ENCODE measurements at regions not wholly inside any gene's neighbourhood (a gene's known extent, or its start where the extent isn't known, plus 50 kb on each side); places are given as distances from the start of the nearest gene placed in this dataset.
A peak's percentile ranks its signal among the peaks of the same experiment; 100 is the strongest.

- DNase-seq, result no peak
- in situ Hi-C loops (cut with HindIII; ENCODE audit: low pct_ligation_motif_present, low pct_unique_long_range_greater_than_20kb, low sequenced_read_pairs), result no loop called here
Measured at GRCh38 chr7:52273685-52274610, 761.5 kb upstream of the POM121L12 start.

GRCh38 chr7:52271703-52272102 is 763.7 kb upstream of the POM121L12 start:
- no peak for DNase-seq
- in situ Hi-C loops (cut with HindIII; ENCODE audit: low pct_ligation_motif_present, low pct_unique_long_range_greater_than_20kb, low sequenced_read_pairs), result no loop called here

GRCh38 chr7:52270301-52270700 is 765.1 kb upstream of the POM121L12 start:
- in situ Hi-C loops (cut with HindIII; ENCODE audit: low pct_ligation_motif_present, low pct_unique_long_range_greater_than_20kb, low sequenced_read_pairs), result no loop called here
- no peak for DNase-seq

- in situ Hi-C loops (cut with HindIII; ENCODE audit: low pct_ligation_motif_present, low pct_unique_long_range_greater_than_20kb, low sequenced_read_pairs), result no loop called here
- DNase-seq, result no peak
Measured at GRCh38 chr7:52269669-52270068, 765.8 kb upstream of the POM121L12 start.

DNA sequence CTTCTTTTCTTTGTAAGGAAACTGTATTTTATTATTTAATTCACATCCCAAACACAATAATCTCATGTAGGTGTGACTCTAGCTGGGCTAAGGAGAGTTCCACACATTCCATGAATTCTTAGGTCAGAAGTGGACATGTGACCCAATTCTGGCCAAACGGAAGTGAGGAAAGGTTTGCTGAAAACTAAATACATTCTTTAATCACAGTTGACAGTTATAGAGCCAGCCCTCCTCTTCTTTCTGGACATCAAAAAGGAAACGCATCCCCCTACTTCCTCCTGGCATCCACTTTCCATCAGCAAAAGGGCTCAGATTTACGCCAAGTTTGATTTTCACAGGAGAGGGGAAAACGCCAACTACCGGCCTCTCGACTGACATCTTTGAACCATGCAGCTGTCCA is 774.4 kb upstream of the POM121L12 start:
- in situ Hi-C loops (cut with HindIII; ENCODE audit: low pct_ligation_motif_present, low pct_unique_long_range_greater_than_20kb, low sequenced_read_pairs), result no loop called here

GRCh38 chr7:52260046-52260665 is 775.3 kb upstream of the POM121L12 start:
- in situ Hi-C loops (cut with HindIII; ENCODE audit: low pct_ligation_motif_present, low pct_unique_long_range_greater_than_20kb, low sequenced_read_pairs), result no loop called here
- DNase-seq, result peak; percentile 57

More for the DNA sequence above, 774.4 kb upstream of the POM121L12 start:
- DNase-seq, result no peak

DNA sequence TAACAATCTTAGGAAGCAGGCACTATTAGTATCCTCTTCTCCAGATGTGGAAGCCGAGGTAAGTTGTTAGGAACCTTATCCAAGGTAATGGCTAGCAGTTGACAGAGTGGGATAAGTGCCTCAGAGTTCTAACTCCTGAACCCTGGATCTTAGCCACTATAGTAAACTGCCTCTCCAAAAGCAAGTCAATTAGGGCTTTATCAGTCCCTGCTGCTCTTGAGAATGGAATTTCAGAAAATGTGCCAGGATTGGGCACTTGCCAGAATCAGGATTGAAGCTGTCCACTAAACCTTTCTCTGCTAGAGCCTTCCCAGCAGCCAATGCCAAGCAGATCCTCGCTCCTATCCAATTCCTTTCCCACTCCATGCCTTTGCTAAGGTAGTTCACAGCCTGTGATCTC is 777.5 kb upstream of the POM121L12 start:
- DNase-seq, result no peak
- in situ Hi-C loops (cut with HindIII; ENCODE audit: low pct_ligation_motif_present, low pct_unique_long_range_greater_than_20kb, low sequenced_read_pairs), result no loop called here

DNA sequence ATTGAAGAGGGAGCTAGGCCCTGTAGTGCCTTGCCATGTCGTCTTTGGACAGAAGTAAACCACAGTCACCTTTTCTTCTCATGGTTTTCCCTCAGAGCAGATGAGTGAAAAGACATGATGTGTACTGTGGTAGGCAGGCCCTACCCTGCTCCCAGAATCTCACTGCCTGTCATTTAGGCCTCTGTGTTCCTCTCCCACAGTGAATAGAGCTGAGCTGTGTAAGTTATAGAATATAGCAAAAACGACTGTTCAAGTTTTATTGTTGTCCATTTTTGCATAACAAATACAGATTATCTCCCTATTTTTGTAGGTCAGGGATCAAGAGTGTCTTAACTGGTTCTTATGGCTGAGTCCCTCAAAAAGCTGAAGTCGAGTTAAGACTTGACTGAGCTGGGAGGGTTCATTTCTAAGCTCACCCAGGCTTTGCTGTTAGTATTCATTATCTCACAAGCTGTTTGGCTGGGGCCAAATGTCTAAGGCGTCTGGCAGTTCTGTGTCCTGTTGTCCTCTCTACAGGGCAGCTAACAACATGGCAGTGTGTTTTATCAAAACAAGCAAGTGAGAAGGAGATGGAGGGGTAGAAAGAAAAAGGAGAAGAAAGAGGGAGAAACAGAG is 780.9 kb upstream of the POM121L12 start:
- no peak for DNase-seq
- in situ Hi-C loops (cut with HindIII; ENCODE audit: low pct_ligation_motif_present, low pct_unique_long_range_greater_than_20kb, low sequenced_read_pairs), result no loop called here

DNA sequence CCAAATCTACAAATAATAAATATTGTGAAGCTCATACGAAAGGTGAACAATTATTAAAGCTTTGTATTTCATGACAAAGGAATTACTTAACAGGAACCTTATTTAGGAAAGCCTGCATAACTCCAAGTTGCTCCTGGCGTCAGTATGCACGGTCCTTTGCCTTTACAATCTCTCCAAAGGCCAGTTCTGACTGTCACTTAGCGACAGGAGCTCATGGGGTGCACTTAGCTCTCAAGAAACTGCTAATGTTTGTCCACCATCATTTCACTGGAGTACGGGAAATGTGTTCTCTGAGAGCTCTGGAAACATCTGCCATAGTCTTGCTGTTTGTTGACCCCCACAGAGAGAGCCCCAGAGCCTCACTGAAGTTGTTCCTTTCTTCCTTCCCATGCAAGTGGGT is 781.5 kb upstream of the POM121L12 start:
- in situ Hi-C loops (cut with HindIII; ENCODE audit: low pct_ligation_motif_present, low pct_unique_long_range_greater_than_20kb, low sequenced_read_pairs), result no loop called here
- no peak for DNase-seq

DNA sequence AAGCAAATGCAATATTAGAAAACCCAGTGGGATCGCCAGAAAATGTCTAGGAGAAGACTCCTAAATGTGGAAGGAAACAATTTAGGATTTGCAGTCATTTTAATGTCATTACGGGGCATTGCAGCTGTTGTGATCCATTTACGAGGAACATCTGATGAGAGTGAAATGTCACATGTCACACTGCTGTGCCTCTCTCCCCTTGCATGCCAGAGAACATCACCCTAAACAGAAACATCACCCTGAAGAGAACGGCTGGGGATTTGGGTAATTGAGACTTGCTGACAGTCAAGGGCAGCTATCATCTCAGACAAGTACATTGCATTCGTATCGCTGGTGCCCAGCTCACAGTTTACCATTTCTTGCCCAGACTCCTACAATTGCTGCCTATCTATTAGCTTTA is 785.7 kb upstream of the POM121L12 start:
- no peak for DNase-seq
- in situ Hi-C loops (cut with HindIII; ENCODE audit: low pct_ligation_motif_present, low pct_unique_long_range_greater_than_20kb, low sequenced_read_pairs), result no loop called here

DNA sequence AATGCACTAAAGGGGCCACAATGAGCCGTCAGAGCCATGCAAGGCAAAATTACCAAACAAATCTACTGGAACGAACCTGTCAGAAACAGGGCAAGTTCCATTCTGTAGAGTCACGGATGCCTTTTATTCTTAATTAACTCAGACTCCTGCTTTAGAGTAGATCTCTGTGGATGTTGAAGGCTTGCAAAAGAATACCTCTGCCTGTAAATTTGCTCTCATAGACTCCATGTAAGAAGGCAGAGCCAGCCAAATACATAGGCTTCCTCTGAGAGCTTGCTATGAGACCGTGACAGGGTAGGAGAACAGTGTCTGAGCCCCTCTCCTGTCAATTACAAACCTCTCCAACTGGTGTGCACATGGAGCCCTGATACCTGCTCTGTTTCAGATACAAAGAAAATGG is 787.9 kb upstream of the POM121L12 start:
- in situ Hi-C loops (cut with HindIII; ENCODE audit: low pct_ligation_motif_present, low pct_unique_long_range_greater_than_20kb, low sequenced_read_pairs), result no loop called here

GRCh38 chr7:52243685-52244084 is 791.7 kb upstream of the POM121L12 start:
- DNase-seq, result no peak
- in situ Hi-C loops (cut with HindIII; ENCODE audit: low pct_ligation_motif_present, low pct_unique_long_range_greater_than_20kb, low sequenced_read_pairs), result no loop called here

More for the DNA sequence above, 787.9 kb upstream of the POM121L12 start:
- DNase-seq, result no peak

DNA sequence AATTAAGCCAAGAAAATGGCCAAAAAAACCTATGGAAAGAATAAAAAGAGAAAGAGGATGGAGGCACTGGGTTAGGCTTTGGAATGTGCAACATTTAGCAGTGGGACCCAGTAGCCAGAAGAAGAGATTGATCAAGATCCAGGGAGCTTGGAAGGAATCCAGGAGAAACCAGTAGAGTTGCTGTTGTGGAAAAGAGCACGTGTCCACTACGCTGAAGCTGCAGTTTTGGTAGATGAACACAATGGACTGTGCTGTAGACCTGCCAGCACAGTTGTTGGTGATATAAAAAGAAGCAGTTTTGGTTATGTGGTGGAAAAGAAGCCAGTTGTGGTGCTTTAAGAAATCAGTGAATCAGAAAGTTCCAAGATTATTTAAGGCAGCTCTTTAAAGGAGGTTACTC is 802.2 kb upstream of the POM121L12 start:
- in situ Hi-C loops (cut with HindIII; ENCODE audit: low pct_ligation_motif_present, low pct_unique_long_range_greater_than_20kb, low sequenced_read_pairs), result no loop called here
- DNase-seq, result no peak

GRCh38 chr7:52211930-52212329 is 823.5 kb upstream of the POM121L12 start:
- in situ Hi-C loops (cut with HindIII; ENCODE audit: low pct_ligation_motif_present, low pct_unique_long_range_greater_than_20kb, low sequenced_read_pairs), result no loop called here
- no peak for DNase-seq

- no peak for DNase-seq
- in situ Hi-C loops (cut with HindIII; ENCODE audit: low pct_ligation_motif_present, low pct_unique_long_range_greater_than_20kb, low sequenced_read_pairs), result no loop called here
Measured at GRCh38 chr7:52209614-52210013, 825.8 kb upstream of the POM121L12 start.

- in situ Hi-C loops (cut with HindIII; ENCODE audit: low pct_ligation_motif_present, low pct_unique_long_range_greater_than_20kb, low sequenced_read_pairs), result no loop called here
- DNase-seq, result no peak
Measured at GRCh38 chr7:52197221-52197620, 838.2 kb upstream of the POM121L12 start.

DNA sequence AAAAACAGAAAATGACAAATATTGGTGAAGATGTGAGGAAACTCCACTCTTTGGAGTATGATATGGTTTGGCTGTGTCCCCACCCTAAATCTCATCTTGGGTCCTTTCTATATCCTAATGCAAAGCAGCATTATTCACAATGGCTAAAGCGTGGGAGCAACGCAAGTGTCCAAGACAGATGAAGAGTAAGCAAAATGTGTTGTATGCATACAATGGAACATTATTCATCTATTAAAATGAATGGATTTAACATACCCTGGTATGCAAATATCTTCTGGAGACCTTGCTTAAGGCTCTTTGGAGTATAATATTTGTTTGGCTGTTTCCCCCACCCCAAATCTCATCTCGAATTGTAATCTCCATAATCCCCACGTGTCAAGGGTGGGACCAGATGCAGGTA is 839.8 kb upstream of the POM121L12 start:
- in situ Hi-C loops (cut with HindIII; ENCODE audit: low pct_ligation_motif_present, low pct_unique_long_range_greater_than_20kb, low sequenced_read_pairs), result no loop called here

DNA sequence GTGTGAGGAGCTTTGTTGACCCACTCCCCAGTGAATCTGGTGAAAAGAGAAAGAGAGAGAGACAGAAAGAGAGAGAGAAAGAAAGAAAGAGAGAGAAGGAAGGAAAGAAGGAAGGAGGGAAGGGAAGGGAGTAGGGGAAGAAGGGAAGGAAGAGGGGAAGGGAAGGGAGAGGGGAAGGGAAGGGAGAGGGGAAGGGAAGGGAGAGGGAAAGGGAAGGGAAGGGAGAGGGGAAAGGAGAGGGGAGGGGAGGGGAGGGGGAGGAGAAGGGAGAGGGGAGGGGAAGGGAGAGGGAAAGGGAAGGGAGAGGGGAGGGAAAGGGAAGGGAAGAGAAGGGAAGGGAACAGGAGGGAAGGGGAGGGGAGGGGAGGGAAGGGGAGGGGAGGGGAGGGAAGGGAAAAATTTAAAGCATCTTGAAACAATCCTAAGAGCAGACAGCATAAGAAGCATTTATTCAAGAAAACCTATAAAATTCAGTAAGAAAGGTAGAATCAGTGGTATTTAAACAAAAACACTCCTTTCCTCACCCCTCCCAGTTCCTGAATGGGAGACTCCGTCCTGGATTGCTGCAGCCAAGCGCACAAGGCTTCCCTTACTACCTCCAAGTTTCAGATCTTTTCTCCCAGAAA is 846.2 kb upstream of the POM121L12 start:
- no peak for DNase-seq
- in situ Hi-C loops (cut with HindIII; ENCODE audit: low pct_ligation_motif_present, low pct_unique_long_range_greater_than_20kb, low sequenced_read_pairs), result no loop called here

More for the DNA sequence above, 839.8 kb upstream of the POM121L12 start:
- DNase-seq, result no peak

Data from ACHN (cell line).